ENCODE measurements at regions not wholly inside any gene's neighbourhood (a gene's known extent, or its start where the extent isn't known, plus 50 kb on each side); places are given as distances from the start of the nearest gene placed in this dataset.
"Not testable (repeated sequence)": the region's sequence is repeated elsewhere in the genome, so short reads cannot be mapped to it uniquely, and the experiment has no call there.

DNA sequence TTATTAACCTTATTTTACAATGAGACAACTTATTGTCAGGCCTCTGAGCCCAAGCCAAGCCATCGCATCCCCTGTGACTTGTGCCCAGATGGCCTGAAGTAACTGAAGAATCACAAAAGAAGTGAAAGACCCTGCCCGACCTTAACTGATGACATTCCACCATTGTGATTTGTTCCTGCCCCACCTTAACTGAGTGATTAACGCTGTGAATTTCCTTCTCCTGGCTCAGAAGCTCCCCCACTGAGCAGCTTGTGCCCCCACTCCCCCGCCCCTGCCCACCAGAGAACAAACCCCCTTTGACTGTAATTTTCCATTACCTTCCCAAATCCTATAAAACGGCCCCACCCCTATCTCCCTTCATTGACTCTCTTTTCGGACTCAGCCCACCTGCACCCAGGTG lies 224.0 kb upstream of the DUSP10 start:
- DNase-seq (ENCODE audit: low read depth in 3 of 3), result not testable (repeated sequence)

- no peak for DNase-seq (ENCODE audit: low read depth in 3 of 3)
Measured at GRCh38 chr1:221965252-221965651, 223.4 kb upstream of the DUSP10 start.

- DNase-seq (ENCODE audit: low read depth in 3 of 3), result no peak
Measured at GRCh38 chr1:221963742-221964141, 221.9 kb upstream of the DUSP10 start.

GRCh38 chr1:221962385-221962784 lies 220.5 kb upstream of the DUSP10 start:
- DNase-seq (ENCODE audit: low read depth in 3 of 3), result no peak

DNA sequence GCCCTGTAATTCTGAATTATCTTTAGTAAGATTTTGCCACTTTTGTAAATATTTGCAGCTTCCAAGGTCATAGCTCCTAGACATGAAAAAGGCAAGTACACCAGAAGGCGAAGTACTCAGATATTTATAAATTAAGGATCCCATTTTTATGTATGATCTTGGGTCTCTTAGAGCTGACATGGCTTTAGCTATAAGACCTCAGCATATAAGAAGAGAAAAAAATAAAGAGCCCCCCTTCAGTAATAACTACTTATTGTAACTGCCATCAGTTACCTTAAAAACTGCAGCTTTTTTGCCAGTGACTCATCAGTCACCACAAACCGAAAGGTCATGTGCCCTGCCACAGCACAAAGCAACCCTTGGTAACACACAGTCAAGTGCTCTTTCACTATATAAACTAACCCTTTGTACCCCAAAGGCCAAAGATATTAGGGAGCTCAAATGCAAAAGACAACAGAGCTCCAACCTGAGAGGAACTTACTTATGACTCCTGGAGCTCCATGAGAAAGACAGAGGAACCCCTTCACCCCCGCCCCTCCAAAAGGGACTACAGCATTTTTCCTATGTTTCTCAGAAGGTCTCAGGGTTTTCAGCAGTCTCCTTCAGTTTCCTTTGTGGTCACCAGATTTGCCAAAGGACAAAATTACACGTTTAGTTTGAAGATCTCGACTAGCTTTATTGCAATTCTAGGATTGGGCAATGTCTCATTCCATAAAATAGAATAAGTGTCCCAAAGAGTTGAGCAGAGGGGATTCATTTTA lies 219.8 kb upstream of the DUSP10 start:
- DNase-seq (ENCODE audit: low read depth in 3 of 3), result peak in 1 of 3 experiments; percentile 5

- DNase-seq (ENCODE audit: low read depth in 3 of 3), result not testable (repeated sequence)
Measured at GRCh38 chr1:221958161-221958562, 216.3 kb upstream of the DUSP10 start.

GRCh38 chr1:221957350-221957749 lies 215.5 kb upstream of the DUSP10 start:
- DNase-seq (ENCODE audit: low read depth in 3 of 3), result not testable (repeated sequence)

GRCh38 chr1:221949996-221950395 lies 208.1 kb upstream of the DUSP10 start:
- DNase-seq (ENCODE audit: low read depth in 3 of 3), result no peak

DNA sequence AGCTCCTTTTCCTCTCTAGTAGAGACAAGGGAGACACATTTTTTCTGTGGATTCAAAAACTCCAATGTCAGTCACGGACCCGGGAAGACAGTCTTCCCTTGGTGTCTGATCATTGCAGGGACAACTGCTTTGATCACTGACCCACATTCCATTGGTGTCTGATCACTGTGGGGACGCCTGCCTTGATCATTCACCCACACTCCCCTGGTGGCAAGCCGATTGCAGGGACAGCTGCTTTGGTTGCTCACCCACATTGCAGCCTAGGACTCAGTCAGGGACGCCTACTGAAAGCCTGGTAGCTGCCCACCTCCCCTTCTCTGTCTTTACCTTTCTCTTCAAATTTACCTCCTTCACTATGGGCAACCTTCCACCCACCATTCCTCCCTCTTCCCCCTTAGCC lies 206.6 kb upstream of the DUSP10 start:
- DNase-seq (ENCODE audit: low read depth in 3 of 3), result no peak

DNA sequence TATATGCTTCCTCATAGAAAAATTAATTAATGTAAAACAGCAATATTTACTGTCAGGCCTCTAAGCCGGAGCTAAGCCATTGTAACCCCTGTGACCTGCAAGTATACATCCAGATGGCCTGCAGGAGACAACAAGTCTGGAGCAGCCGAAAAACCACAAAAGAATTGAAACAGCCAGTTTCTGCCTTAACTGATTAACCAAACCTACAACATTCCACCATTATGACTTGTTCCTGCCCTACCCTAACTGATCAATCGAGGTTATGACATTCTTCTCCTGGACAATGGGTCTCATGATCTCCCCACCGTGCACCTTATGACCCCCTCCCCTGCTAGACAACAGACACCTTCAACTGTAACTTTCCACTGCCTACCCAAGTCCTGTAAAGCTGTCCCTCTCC lies 205.8 kb upstream of the DUSP10 start:
- DNase-seq (ENCODE audit: low read depth in 3 of 3), result no peak

DNA sequence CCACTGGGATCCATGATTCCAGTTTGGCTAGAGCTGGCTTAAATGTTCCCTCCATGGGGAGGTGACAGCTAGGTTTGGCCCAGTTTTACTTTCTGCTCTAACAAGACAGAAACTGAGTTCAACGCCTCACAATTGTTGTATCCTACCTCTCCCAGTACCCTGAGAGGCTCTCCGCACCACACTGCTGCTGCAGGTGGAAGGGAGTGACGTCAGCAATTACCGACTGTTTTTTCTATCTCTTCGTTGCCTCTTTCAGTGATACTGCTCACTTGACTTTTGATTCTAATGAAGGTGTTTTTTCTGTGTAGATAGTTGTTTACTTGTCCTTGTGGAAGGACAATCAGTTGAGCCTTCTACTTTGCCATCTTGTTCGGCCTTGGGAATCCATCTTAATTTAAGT lies 204.9 kb upstream of the DUSP10 start:
- no peak for DNase-seq (ENCODE audit: low read depth in 3 of 3)

DNA sequence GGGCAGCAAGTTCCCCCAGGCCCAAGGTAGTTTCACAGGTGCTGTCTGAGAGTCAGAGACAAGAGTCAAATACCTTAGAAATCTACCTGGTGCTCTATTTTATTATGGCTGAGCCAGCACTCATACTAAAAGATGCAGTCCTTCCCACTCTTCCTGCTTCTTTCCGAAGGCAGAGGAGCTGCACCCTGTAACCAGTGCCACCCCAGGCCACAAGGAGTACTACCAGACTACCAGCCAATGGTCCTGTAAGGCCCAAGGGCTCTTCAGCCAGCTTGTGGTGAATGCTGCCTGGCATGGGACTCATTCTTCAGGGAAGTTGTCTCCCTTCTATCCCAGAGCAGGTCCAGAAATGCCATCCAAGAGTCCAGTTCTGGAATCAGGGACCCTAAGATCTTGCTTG lies 203.8 kb upstream of the DUSP10 start:
- DNase-seq (ENCODE audit: low read depth in 3 of 3), result no peak

DNA sequence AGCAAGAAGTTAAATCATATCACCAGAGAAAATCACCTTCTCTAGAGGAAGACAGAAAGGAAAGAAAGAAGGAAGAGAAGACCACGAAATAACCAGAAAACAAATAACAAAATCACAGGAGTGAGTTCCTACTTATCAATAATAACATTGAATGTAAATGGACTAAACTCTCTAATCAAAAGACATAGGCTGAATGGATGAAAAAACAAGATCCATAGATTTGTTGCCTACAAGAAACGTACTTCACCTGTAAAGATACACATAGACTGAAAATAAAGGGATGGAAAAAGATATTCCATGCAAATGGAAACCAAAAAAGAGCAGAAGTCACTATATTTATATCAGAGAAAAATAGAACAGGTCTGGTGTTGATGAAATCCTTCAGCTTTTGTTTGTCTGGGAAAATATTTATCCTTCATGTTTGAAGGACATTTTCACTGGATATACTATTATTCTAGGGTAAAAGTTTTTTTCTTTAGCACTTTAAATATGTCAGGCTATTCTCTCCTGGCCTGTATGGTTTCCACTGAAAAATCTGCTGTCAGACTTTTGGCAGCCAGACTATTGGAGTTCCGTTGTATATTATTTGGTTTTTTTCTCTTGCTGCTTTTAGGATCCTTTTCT lies 202.5 kb upstream of the DUSP10 start:
- no peak for DNase-seq (ENCODE audit: low read depth in 3 of 3)

GRCh38 chr1:221940631-221941030 lies 198.7 kb upstream of the DUSP10 start:
- DNase-seq (ENCODE audit: low read depth in 3 of 3), result no peak

DNA sequence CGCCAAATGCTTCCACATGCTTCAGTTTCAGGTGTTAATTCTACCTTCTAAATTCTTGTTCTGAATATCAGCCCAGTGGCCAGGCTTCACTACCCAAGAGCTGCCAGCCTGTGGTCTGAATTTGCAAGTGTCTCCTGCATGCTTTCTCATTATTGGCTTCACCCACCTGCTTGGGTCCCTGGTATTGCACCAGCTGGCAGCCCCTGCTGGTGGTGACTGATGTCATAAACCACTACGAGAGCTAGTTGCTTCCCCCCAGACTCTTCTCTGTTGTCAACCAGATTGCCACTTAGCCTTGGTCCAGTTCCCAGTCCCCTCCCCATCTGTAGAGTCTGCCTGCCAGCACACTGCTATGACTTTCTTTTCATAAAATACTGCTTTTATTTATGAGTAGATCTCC lies 197.7 kb upstream of the DUSP10 start:
- DNase-seq (ENCODE audit: low read depth in 3 of 3), result no peak

GRCh38 chr1:221937155-221937953 lies 195.5 kb upstream of the DUSP10 start:
- DNase-seq (ENCODE audit: low read depth in 3 of 3), result no peak

- no peak for DNase-seq (ENCODE audit: low read depth in 3 of 3)
Measured at GRCh38 chr1:221933814-221934213, 191.9 kb upstream of the DUSP10 start.

GRCh38 chr1:221926441-221926840 lies 184.6 kb upstream of the DUSP10 start:
- DNase-seq (ENCODE audit: low read depth in 3 of 3), result no peak

- no peak for DNase-seq (ENCODE audit: low read depth in 3 of 3)
Measured at GRCh38 chr1:221925947-221926346, 184.1 kb upstream of the DUSP10 start.

- DNase-seq (ENCODE audit: low read depth in 3 of 3), result no peak
Measured at GRCh38 chr1:221923929-221924598, 182.2 kb upstream of the DUSP10 start.

DNA sequence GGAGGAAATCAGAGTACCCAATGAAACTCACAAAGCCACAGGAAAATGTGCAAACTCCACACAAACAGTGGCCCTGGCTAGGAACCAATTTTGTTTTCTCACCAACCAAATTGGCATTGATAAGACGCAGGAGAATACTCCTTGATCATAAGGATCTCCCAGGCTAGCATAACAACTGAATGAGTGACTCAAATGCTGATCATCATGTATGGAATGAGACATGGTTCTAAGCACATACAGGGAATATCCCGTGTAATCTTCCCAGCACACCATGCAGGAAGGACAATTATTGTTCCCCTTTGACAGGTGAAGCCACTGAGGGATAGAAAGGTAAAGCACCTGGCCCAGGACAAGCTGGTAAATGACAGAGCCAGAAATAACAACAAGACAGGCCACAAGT lies 180.0 kb upstream of the DUSP10 start:
- DNase-seq (ENCODE audit: low read depth in 3 of 3), result no peak

- DNase-seq (ENCODE audit: low read depth in 3 of 3), result no peak
Measured at GRCh38 chr1:221919743-221920142, 177.9 kb upstream of the DUSP10 start.

All from stimulated activated CD4-positive, alpha-beta T cell treated with anti-CD3 and anti-CD28 coated beads, TNF-alpha, amount 100 ng/mL, for 4 hours (primary cell).